GM12878 (cell line): ENCODE measurements at regions not wholly inside any gene's neighbourhood (a gene's known extent, or its start where the extent isn't known, plus 50 kb on each side); places are given as distances from the start of the nearest gene placed in this dataset.

Experiments
- ASH2L ChIP-seq: fragments of 300-600, 200-600 bp; sonication (generic); IDR thresholded peaks from 2 replicates; pipeline ENCODE4 v1.6.1; 2017; ENCODE audit warnings: low read depth, mild to moderate bottlenecking, borderline replicate concordance
- CEBPZ ChIP-seq: fragments of 150-350 bp; IDR thresholded peaks from 2 replicates; pipeline ENCODE4 v1.6.1; 2016; ENCODE audit warnings: low read depth, low read length
- CHD1 ChIP-seq: IDR thresholded peaks from 2 replicates; pipeline ENCODE4 v1.6.1; 2012; ENCODE audit warnings: low read depth, low read length, improper control_type of control experiment
- GABPA ChIP-seq: IDR thresholded peaks from 2 replicates; pipeline ENCODE4 v1.6.1; 2014; ENCODE audit warnings: antibody characterized with exemption, low read depth, mild to moderate bottlenecking, inconsistent platforms
- HDAC6 ChIP-seq: fragments of 200-600 bp; sonication (generic); IDR thresholded peaks from one replicate; pipeline ENCODE4 v1.8.0; 2017; ENCODE audit warnings: antibody characterized with exemption; ENCODE audit not compliant: unreplicated experiment
- MLLT1 ChIP-seq: fragments of 450-650 bp; IDR thresholded peaks from 2 replicates; pipeline ENCODE4 v1.6.1; 2016; ENCODE audit warnings: mild to moderate bottlenecking
- MXI1 ChIP-seq: fragments of 150-350 bp; IDR thresholded peaks from 2 replicates; pipeline ENCODE4 v1.6.1; 2011; ENCODE audit warnings: low read depth, mild to moderate bottlenecking, inconsistent platforms, low read length, improper control_type of control experiment
- PML ChIP-seq: IDR thresholded peaks from 2 replicates; pipeline ENCODE4 v1.6.1; 2012; ENCODE audit warnings: low read length, inconsistent platforms
- TCF7 ChIP-seq: IDR thresholded peaks from 2 replicates; pipeline ENCODE4 v1.6.1; 2014; ENCODE audit warnings: antibody characterized with exemption, borderline replicate concordance
- WRNIP1 ChIP-seq: IDR thresholded peaks from 2 replicates; pipeline ENCODE4 v1.6.1; 2011; ENCODE audit warnings: low read depth, low read length, improper control_type of control experiment, borderline replicate concordance
- ZNF217 ChIP-seq: fragments of 450-650 bp; IDR thresholded peaks from 2 replicates; pipeline ENCODE4 v1.6.1; 2017; ENCODE audit warnings: antibody characterized with exemption, mild to moderate bottlenecking

- TF ChIP-seq CEBPZ, result no peak
- no peak for TF ChIP-seq ASH2L
- no peak for TF ChIP-seq MXI1
- TF ChIP-seq PML, result no peak
- no peak for TF ChIP-seq GABPA
- no peak for TF ChIP-seq ZNF217
- no peak for TF ChIP-seq HDAC6
- TF ChIP-seq CHD1, result no peak
- TF ChIP-seq MLLT1, result no peak
- no peak for TF ChIP-seq TCF7
- TF ChIP-seq WRNIP1, result no peak
Observed at GRCh38 chr1:96130432-96130831, 591.2 kb upstream of the PTBP2 start (continued).
